NCI-H446 (cell line): ENCODE measurements at regions not wholly inside any gene's neighbourhood (a gene's known extent, or its start where the extent isn't known, plus 50 kb on each side); places are given as distances from the start of the nearest gene placed in this dataset.
"Not testable (repeated sequence)": the region's sequence is repeated elsewhere in the genome, so short reads cannot be mapped to it uniquely, and the experiment has no call there.

Source experiments
- DNase-seq, 2 experiments: peaks; one replicate each; lab custom pipeline; 2025; lab: John Stamatoyannopoulos, UW

- no peak for DNase-seq
Observed at GRCh38 chrX:1102786-1103185, 109.7 kb downstream of the CRLF2 start.

GRCh38 chrX:1102221-1102620 lies 110.2 kb downstream of the CRLF2 start:
- not testable (repeated sequence) for DNase-seq

- no peak for DNase-seq
Observed at GRCh38 chrX:1099146-1099770, 113.2 kb downstream of the CRLF2 start.

GRCh38 chrX:1097328-1097727 lies 115.1 kb downstream of the CRLF2 start:
- no peak for DNase-seq

- no peak for DNase-seq
Observed at GRCh38 chrX:1094566-1095333, 117.7 kb downstream of the CRLF2 start.

- DNase-seq = no peak
Observed at GRCh38 chrX:1093586-1094421, 118.6 kb downstream of the CRLF2 start.

- no peak for DNase-seq
Observed at GRCh38 chrX:1093121-1093520, 119.3 kb downstream of the CRLF2 start.

GRCh38 chrX:1086444-1087409 lies 125.7 kb downstream of the CRLF2 start:
- no peak for DNase-seq

GRCh38 chrX:1085871-1086270 lies 126.6 kb downstream of the CRLF2 start:
- DNase-seq = not testable (repeated sequence)

GRCh38 chrX:1084689-1085088 lies 127.8 kb downstream of the CRLF2 start:
- DNase-seq = no peak

- no peak for DNase-seq
Observed at GRCh38 chrX:1076871-1077651, 135.4 kb downstream of the CRLF2 start.

GRCh38 chrX:1075741-1076140 lies 136.7 kb downstream of the CRLF2 start:
- no peak for DNase-seq

GRCh38 chrX:1075156-1075555 lies 137.3 kb downstream of the CRLF2 start:
- no peak for DNase-seq

GRCh38 chrX:1074755-1075154 lies 137.7 kb downstream of the CRLF2 start:
- no peak for DNase-seq

- no peak for DNase-seq
Observed at GRCh38 chrX:1074172-1074571, 138.3 kb downstream of the CRLF2 start.

- DNase-seq = no peak
Observed at GRCh38 chrX:1072637-1073377, 139.6 kb downstream of the CRLF2 start.

GRCh38 chrX:1071351-1071750 lies 141.1 kb downstream of the CRLF2 start:
- no peak for DNase-seq

GRCh38 chrX:1062351-1062750 lies 150.1 kb downstream of the CRLF2 start:
- DNase-seq = no peak

- DNase-seq = no peak
Observed at GRCh38 chrX:1060562-1060960, 151.9 kb downstream of the CRLF2 start.
